HCT116 (cell line): ENCODE measurements at regions not wholly inside any gene's neighbourhood (a gene's known extent, or its start where the extent isn't known, plus 50 kb on each side); places are given as distances from the start of the nearest gene placed in this dataset.

Source experiments
- ATAC-seq: fragments of 200-7000 bp; cut with Tn5 transposase; 2 replicates; pipeline ENCODE4 v1.9.1; 2020; ENCODE audit warnings: mild to moderate bottlenecking, moderate library complexity
- BruUV-seq: library from RNA; stranded (reverse); fragments of 400-500 nt; replicated peaks from 2 replicates; lab custom pipeline; 2021; lab: Mats Ljungman, UMichigan
- CTCF ChIA-PET: fragments of 300-600 bp; sonication (Branson Sonifier 250); formaldehyde crosslinking; loops from one replicate; lab custom pipeline; 2021; ENCODE audit warnings: antibody characterized with exemption; lab: Charles Lee
- POLR2A ChIA-PET: fragments of 300-600, 350-600 bp; sonication (Branson Sonifier 250); formaldehyde crosslinking; loops from one replicate; lab custom pipeline; 2021; ENCODE audit warnings: antibody characterized with exemption; lab: Charles Lee
- RAD21 ChIA-PET, 2 experiments: fragments of 300-600 bp; sonication (Branson Sonifier 250); formaldehyde crosslinking; loops; one replicate each; lab custom pipeline; 2023; ENCODE audit warnings: low total read pairs in 2 of 2; ENCODE audit not compliant: uncharacterized antibody in 2 of 2, unreplicated experiment in 2 of 2, low non-redundant PET in 1 of 2; lab: Charles Lee
- DNase-seq: peaks from one replicate; pipeline ENCODE4 v3.0.0-alpha.2; 2010; ENCODE audit warnings: low read depth, low spot score
- H2AFZ ChIP-seq: fragments of 200-600 bp; shearing (Covaris generic), sonication (generic); 2 replicates; pipeline ENCODE4 v1.6.1; 2017; ENCODE audit warnings: low read depth, mixed run types, mixed read lengths, antibody characterized with exemption, low read length; ENCODE audit not compliant: poor library complexity, severe bottlenecking
- H3K27ac ChIP-seq: 2 replicates; pipeline ENCODE4 v1.5.1; 2012; ENCODE audit warnings: low read depth, low read length
- H3K27me3 ChIP-seq: fragments of 200-600 bp; sonication (generic); 2 replicates; pipeline ENCODE4 v1.6.1; 2016; ENCODE audit warnings: mixed run types, low read length, mixed read lengths; ENCODE audit not compliant: insufficient read depth
- H3K36me3 ChIP-seq, 2 experiments: fragments of 200-500 bp in 1 of 2; fragments of 200-600 bp in 1 of 2; sonication (Bioruptor generic) in 1 of 2; sonication (generic) in 1 of 2; 2 replicates each; pipeline versions ENCODE4 v1.5.1 to v1.6.1; 2014 to 2016; ENCODE audit warnings: low read length in 2 of 2, inconsistent platforms in 1 of 2, mixed read lengths in 1 of 2, mixed run types in 1 of 2; ENCODE audit not compliant: insufficient read depth in 2 of 2, control insufficient read depth in 1 of 2
- H3K4me1 ChIP-seq, 2 experiments: fragments of 200-600 bp in 1 of 2; sonication (generic) in 1 of 2; 2 replicates each; pipeline versions ENCODE4 v1.5.1 to v1.6.1; 2012 to 2017; ENCODE audit warnings: low read length in 2 of 2, inconsistent platforms in 1 of 2, mild to moderate bottlenecking in 1 of 2, mixed read lengths in 1 of 2, mixed run types in 1 of 2, moderate library complexity in 1 of 2; ENCODE audit not compliant: insufficient read depth in 2 of 2, control insufficient read depth in 1 of 2
- H3K4me2 ChIP-seq: fragments of 200-600 bp; sonication (generic); 2 replicates; pipeline ENCODE4 v1.6.1; 2017; ENCODE audit warnings: mixed run types, low read length, mixed read lengths
- H3K4me3 ChIP-seq, 2 experiments: fragments of 200-600 bp in 1 of 2; sonication (generic) in 1 of 2; replicated peaks in 1 of 2; 2 replicates each; pipeline ENCODE4 v1.5.1; 2011 to 2016; ENCODE audit warnings: low read length in 2 of 2, control low read depth in 1 of 2, low read depth in 1 of 2, mild to moderate bottlenecking in 1 of 2, mixed read lengths in 1 of 2, mixed run types in 1 of 2
- H3K79me2 ChIP-seq: fragments of 200-600 bp; sonication (generic); 2 replicates; pipeline ENCODE4 v1.6.1; 2017; ENCODE audit warnings: mild to moderate bottlenecking, mixed run types, low read length, moderate library complexity, mixed read lengths; ENCODE audit not compliant: insufficient read depth
- H3K9ac ChIP-seq: fragments of 200-600 bp; sonication (generic); 2 replicates; pipeline ENCODE4 v1.6.1; 2016; ENCODE audit warnings: low read length, mixed read lengths
- H3K9me2 ChIP-seq: fragments of 200-600 bp; sonication (generic), shearing (Covaris generic); 2 replicates; pipeline ENCODE4 v1.6.1; 2017; ENCODE audit warnings: mixed run types, mild to moderate bottlenecking, moderate library complexity; ENCODE audit not compliant: insufficient read depth
- H3K9me3 ChIP-seq, 2 experiments: fragments of 200-500 bp in 1 of 2; fragments of 200-600 bp in 1 of 2; sonication (Bioruptor generic) in 1 of 2; sonication (generic) in 1 of 2; 2 replicates each; pipeline ENCODE4 v1.6.1; 2014 to 2017; ENCODE audit warnings: low read length in 2 of 2, mixed read lengths in 2 of 2, inconsistent platforms in 1 of 2, low read depth in 1 of 2, mild to moderate bottlenecking in 1 of 2, mixed run types in 1 of 2, moderate library complexity in 1 of 2; ENCODE audit not compliant: control insufficient read depth in 1 of 2, insufficient read depth in 1 of 2
- H4K20me1 ChIP-seq: fragments of 200-600 bp; sonication (generic), shearing (Covaris generic); 2 replicates; pipeline ENCODE4 v1.6.1; 2017; ENCODE audit warnings: mixed run types, mild to moderate bottlenecking, moderate library complexity; ENCODE audit not compliant: insufficient read depth
- CBX3 ChIP-seq: IDR thresholded peaks from 2 replicates; pipeline ENCODE4 v1.6.1; 2012; ENCODE audit warnings: low read depth
- CTCF ChIP-seq, 3 experiments: fragments of 200-600 bp in 1 of 3; sonication (generic) in 1 of 3; IDR thresholded peaks in 2 of 3; conservative IDR thresholded peaks in 1 of 3; 2 replicates each; pipeline ENCODE4 v1.5.1; 2012 to 2017; ENCODE audit warnings: low read depth in 2 of 3, low read length in 2 of 3, antibody characterized with exemption in 1 of 3, borderline replicate concordance in 1 of 3, control low read depth in 1 of 3, mild to moderate bottlenecking in 1 of 3, mixed read lengths in 1 of 3, mixed run types in 1 of 3, moderate library complexity in 1 of 3; ENCODE audit not compliant: insufficient read depth in 1 of 3
- ELF1 ChIP-seq: IDR thresholded peaks from 2 replicates; pipeline ENCODE4 v1.6.1; 2012; ENCODE audit warnings: low read depth, borderline replicate concordance
- SIN3A ChIP-seq: IDR thresholded peaks from 2 replicates; pipeline ENCODE4 v1.6.1; 2012; ENCODE audit warnings: low read depth
- TCF7L2 ChIP-seq: IDR thresholded peaks from 2 replicates; pipeline ENCODE4 v1.7.0; 2011; ENCODE audit warnings: borderline replicate concordance, inconsistent platforms; ENCODE audit not compliant: insufficient read depth, insufficient read length; ENCODE audit errors: extremely low read depth
- ZFX ChIP-seq: fragments of 450-650 bp; IDR thresholded peaks from 2 replicates; pipeline ENCODE4 v1.6.1; 2017
- intact Hi-C: fragments of 100-400 bp; cut with micrococcal nuclease; formaldehyde crosslinking; loops from 2 replicates; pipeline ENCODE4 v1.10.0; 2022
- TF ChIP-seq, protein P1 (sequence below): IDR thresholded peaks from 2 replicates; pipeline ENCODE4 v1.6.1; 2011; ENCODE audit warnings: mild to moderate bottlenecking, low read length, moderate library complexity; ENCODE audit not compliant: insufficient replicate concordance; ENCODE audit errors: extremely low read depth
- TF ChIP-seq, protein P2 (sequence below): IDR thresholded peaks from 2 replicates; pipeline ENCODE4 v1.6.1; 2012; ENCODE audit warnings: low read depth

DNA sequence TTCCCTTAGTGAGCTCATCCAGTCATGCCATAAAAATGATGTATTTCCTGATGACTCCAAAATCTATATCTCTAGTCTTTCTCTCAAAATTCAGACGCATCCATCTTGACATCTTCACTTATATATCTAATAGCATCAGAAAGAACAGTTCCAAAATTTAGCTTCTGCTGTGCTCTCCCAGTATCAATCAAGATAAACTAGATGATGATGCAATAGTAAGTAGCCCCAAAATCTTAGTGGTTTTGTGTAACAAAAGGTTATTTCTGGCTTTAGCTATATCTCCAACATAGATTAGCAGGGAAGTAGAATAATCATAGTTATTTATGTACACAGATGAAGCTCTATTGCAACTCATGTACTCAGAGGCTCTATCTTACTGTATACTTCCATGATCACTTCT lies 382.5 kb upstream of the ADGRL3 start:
- Histone ChIP-seq H3K9ac (no peak overlapping the region), H3K4me2 (no peak overlapping the region), H3K9me2 (no peaks in the 10 kb centered on the region), H2AFZ (no peak overlapping the region)
- DNase-seq = no peak
- TF ChIP-seq, protein P1, sequence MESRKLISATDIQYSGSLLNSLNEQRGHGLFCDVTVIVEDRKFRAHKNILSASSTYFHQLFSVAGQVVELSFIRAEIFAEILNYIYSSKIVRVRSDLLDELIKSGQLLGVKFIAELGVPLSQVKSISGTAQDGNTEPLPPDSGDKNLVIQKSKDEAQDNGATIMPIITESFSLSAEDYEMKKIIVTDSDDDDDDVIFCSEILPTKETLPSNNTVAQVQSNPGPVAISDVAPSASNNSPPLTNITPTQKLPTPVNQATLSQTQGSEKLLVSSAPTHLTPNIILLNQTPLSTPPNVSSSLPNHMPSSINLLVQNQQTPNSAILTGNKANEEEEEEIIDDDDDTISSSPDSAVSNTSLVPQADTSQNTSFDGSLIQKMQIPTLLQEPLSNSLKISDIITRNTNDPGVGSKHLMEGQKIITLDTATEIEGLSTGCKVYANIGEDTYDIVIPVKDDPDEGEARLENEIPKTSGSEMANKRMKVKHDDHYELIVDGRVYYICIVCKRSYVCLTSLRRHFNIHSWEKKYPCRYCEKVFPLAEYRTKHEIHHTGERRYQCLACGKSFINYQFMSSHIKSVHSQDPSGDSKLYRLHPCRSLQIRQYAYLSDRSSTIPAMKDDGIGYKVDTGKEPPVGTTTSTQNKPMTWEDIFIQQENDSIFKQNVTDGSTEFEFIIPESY = no peak
- no peak for TF ChIP-seq SIN3A
- TF ChIP-seq, protein P2, sequence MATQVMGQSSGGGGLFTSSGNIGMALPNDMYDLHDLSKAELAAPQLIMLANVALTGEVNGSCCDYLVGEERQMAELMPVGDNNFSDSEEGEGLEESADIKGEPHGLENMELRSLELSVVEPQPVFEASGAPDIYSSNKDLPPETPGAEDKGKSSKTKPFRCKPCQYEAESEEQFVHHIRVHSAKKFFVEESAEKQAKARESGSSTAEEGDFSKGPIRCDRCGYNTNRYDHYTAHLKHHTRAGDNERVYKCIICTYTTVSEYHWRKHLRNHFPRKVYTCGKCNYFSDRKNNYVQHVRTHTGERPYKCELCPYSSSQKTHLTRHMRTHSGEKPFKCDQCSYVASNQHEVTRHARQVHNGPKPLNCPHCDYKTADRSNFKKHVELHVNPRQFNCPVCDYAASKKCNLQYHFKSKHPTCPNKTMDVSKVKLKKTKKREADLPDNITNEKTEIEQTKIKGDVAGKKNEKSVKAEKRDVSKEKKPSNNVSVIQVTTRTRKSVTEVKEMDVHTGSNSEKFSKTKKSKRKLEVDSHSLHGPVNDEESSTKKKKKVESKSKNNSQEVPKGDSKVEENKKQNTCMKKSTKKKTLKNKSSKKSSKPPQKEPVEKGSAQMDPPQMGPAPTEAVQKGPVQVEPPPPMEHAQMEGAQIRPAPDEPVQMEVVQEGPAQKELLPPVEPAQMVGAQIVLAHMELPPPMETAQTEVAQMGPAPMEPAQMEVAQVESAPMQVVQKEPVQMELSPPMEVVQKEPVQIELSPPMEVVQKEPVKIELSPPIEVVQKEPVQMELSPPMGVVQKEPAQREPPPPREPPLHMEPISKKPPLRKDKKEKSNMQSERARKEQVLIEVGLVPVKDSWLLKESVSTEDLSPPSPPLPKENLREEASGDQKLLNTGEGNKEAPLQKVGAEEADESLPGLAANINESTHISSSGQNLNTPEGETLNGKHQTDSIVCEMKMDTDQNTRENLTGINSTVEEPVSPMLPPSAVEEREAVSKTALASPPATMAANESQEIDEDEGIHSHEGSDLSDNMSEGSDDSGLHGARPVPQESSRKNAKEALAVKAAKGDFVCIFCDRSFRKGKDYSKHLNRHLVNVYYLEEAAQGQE = no peak
- no peak for TF ChIP-seq TCF7L2
- no peak for TF ChIP-seq CTCF (IDR thresholded peaks at IDR 0.05 in 2 of 3, conservative IDR thresholded peaks at IDR 0.05 in 1 of 3; ENCODE audit: borderline replicate concordance in 1 of 3, insufficient read depth in 1 of 3, low read depth in 2 of 3, low read length in 2 of 3)
- TF ChIP-seq CBX3 = no peak
- no peak for TF ChIP-seq ZFX
- TF ChIP-seq ELF1 = no peak
- TF ChIP-seq, all 23 proteins: peak for 0
- Histone ChIP-seq H3K4me1 (no peaks in the 10 kb centered on the region), H3K79me2 (no peaks in the 10 kb centered on the region), H3K27me3 (no peaks in the 10 kb centered on the region), H3K27ac (no peak overlapping the region), H4K20me1 (no peaks in the 10 kb centered on the region), H3K36me3 (no peaks in the 10 kb centered on the region), H3K9me3 (peaks cover 12 to 15% of the 10 kb centered on the region in 2 experiments; a peak in 2 of 4 replicates), H3K4me3 (no peak overlapping the region)
- POLR2A ChIA-PET = no interaction called here
- RAD21 ChIA-PET = no interaction called here
- no peak for ATAC-seq
- CTCF ChIA-PET = no interaction called here
- intact Hi-C loops = no loop called here
- BruUV-seq = no TSS peak
